HepG2 (cell line): ENCODE measurements at regions not wholly inside any gene's neighbourhood (a gene's known extent, or its start where the extent isn't known, plus 50 kb on each side); places are given as distances from the start of the nearest gene placed in this dataset.

ENCODE experiments used
- ATAC-seq: fragments of 200-7000 bp; cut with Tn5 transposase; 3 replicates; pipeline ENCODE4 v1.9.1; 2020; ENCODE audit warnings: mild to moderate bottlenecking, moderate library complexity
- BruUV-seq: library from RNA; stranded (reverse); fragments of 400-500 nt; replicated peaks from 2 replicates; lab custom pipeline; 2021; lab: Mats Ljungman, UMichigan
- CTCF ChIA-PET: fragments of 300-600 bp; formaldehyde crosslinking; extraction: SDS; loops from one replicate; lab custom pipeline; 2021; ENCODE audit warnings: low total read pairs, inconsistent platforms, low intra/inter-chr PET ratio; lab: Yijun Ruan, JAX
- POLR2A ChIA-PET: fragments of 350-600 bp; sonication (Branson Sonifier 250); formaldehyde crosslinking; loops from one replicate; lab custom pipeline; 2020; ENCODE audit warnings: antibody characterized with exemption, inconsistent platforms; lab: Yijun Ruan, JAX
- DNase-seq: peaks from one replicate; pipeline ENCODE4 v3.0.0-alpha.2; 2015; ENCODE audit warnings: low spot score
- FAIRE-seq: peaks from 3 replicates; lab custom pipeline; 2011; peaks lifted over from hg19 to GRCh38; lab: Jason Lieb, UNC
- H2AFZ ChIP-seq: one replicate; pipeline ENCODE4 v1.6.1; 2011; ENCODE audit warnings: low read length, inconsistent platforms
- H3K27ac ChIP-seq: fragments of 300-600 bp; 3 replicates; pipeline ENCODE4 v1.8.0; 2011; ENCODE audit warnings: mixed run types, mild to moderate bottlenecking, mixed read lengths, low read length, inconsistent platforms; ENCODE audit not compliant: insufficient read depth; ENCODE audit errors: extremely low read length
- H3K27me3 ChIP-seq, 2 experiments: fragments of 200-600 bp in 1 of 2; 2 replicates in 1 of 2; 3 replicates in 1 of 2; pipeline versions ENCODE4 v1.6.0 to v1.8.0; 2011; ENCODE audit warnings: low read length in 2 of 2, mild to moderate bottlenecking in 2 of 2, moderate library complexity in 2 of 2, inconsistent platforms in 1 of 2; ENCODE audit not compliant: insufficient read depth in 2 of 2, control insufficient read depth in 1 of 2
- H3K36me3 ChIP-seq, 2 experiments: fragments of 200-600 bp in 1 of 2; replicated peaks in 1 of 2; 2 replicates in 1 of 2; 3 replicates in 1 of 2; pipeline versions ENCODE4 v1.5.1 to v1.8.0; 2011; ENCODE audit warnings: low read length in 2 of 2, inconsistent platforms in 1 of 2; ENCODE audit not compliant: insufficient read depth in 2 of 2, control insufficient read depth in 1 of 2
- H3K4me1 ChIP-seq: 2 replicates; pipeline ENCODE4 v1.5.1; 2012; ENCODE audit warnings: low read length, inconsistent platforms; ENCODE audit not compliant: insufficient read depth
- H3K4me2 ChIP-seq: 2 replicates; pipeline ENCODE4 v1.6.0; 2011; ENCODE audit warnings: low read depth, low read length, inconsistent platforms
- H3K4me3 ChIP-seq, 3 experiments: fragments of 200-600 bp in 1 of 3; sonication (generic), shearing (Covaris generic) in 1 of 3; replicated peaks in 1 of 3; 2 replicates each; pipeline ENCODE4 v1.5.1; 2011 to 2016; ENCODE audit warnings: low read length in 3 of 3, inconsistent platforms in 2 of 3, low read depth in 2 of 3, mild to moderate bottlenecking in 2 of 3, control low read depth in 1 of 3, mixed read lengths in 1 of 3; ENCODE audit not compliant: insufficient read depth in 1 of 3
- H3K79me2 ChIP-seq: one replicate; pipeline ENCODE4 v1.6.1; 2011; ENCODE audit warnings: low read length, inconsistent platforms; ENCODE audit not compliant: insufficient read depth
- H3K9ac ChIP-seq: 2 replicates; pipeline ENCODE4 v1.6.0; 2011; ENCODE audit warnings: mild to moderate bottlenecking, low read depth, low read length, inconsistent platforms; ENCODE audit not compliant: insufficient read depth
- H3K9me3 ChIP-seq: 2 replicates; pipeline ENCODE4 v1.5.1; 2012; ENCODE audit warnings: mild to moderate bottlenecking, low read length
- H4K20me1 ChIP-seq: 2 replicates; pipeline ENCODE4 v1.6.0; 2011; ENCODE audit warnings: inconsistent platforms, mild to moderate bottlenecking, low read length, moderate library complexity; ENCODE audit not compliant: insufficient read depth
- BCLAF1 ChIP-seq: fragments of 450-650 bp; IDR thresholded peaks from 2 replicates; pipeline ENCODE4 v1.6.1; 2017; ENCODE audit warnings: mild to moderate bottlenecking
- CAMTA2 ChIP-seq: sonication (generic); formaldehyde crosslinking; IDR thresholded peaks from 2 replicates; pipeline ENCODE4 v1.4.0; 2020; ENCODE audit warnings: mild to moderate bottlenecking, missing genetic modification reagents, borderline replicate concordance
- DMAP1 ChIP-seq: IDR thresholded peaks from 2 replicates; pipeline ENCODE4 v1.6.1; 2016
- GATA4 ChIP-seq: sonication (generic); IDR thresholded peaks from 2 replicates; pipeline ENCODE4 v1.6.1; 2016; ENCODE audit warnings: antibody characterized with exemption, low read depth, borderline replicate concordance
- MNT ChIP-seq: fragments of 450-650 bp; IDR thresholded peaks from 2 replicates; pipeline ENCODE4 v1.6.1; 2016
- NFRKB ChIP-seq: fragments of 450-650 bp; IDR thresholded peaks from 2 replicates; pipeline ENCODE4 v1.6.1; 2017
- RAD21 ChIP-seq: fragments of 450-650 bp; formaldehyde crosslinking; IDR thresholded peaks from 2 replicates; pipeline ENCODE4 v1.5.0; 2020; ENCODE audit warnings: mild to moderate bottlenecking
- RXRA ChIP-seq: sonication (generic); formaldehyde crosslinking; IDR thresholded peaks from 2 replicates; pipeline ENCODE4 v1.5.1; 2020; ENCODE audit warnings: missing genetic modification reagents
- SETDB1 ChIP-seq: sonication (generic); formaldehyde crosslinking; IDR thresholded peaks from 2 replicates; pipeline ENCODE4 v1.5.1; 2020; ENCODE audit warnings: missing genetic modification reagents, mild to moderate bottlenecking, borderline replicate concordance
- SYNCRIP ChIP-seq: fragments of 200-400 bp; formaldehyde crosslinking; IDR thresholded peaks from 2 replicates; pipeline ENCODE4 v1.6.1; 2018; ENCODE audit warnings: mild to moderate bottlenecking, low read depth, low read length; ENCODE audit not compliant: insufficient read depth
- TARDBP ChIP-seq: sonication (generic); formaldehyde crosslinking; IDR thresholded peaks from 2 replicates; pipeline ENCODE4 v1.8.0; 2022; ENCODE audit warnings: mild to moderate bottlenecking, missing genetic modification reagents
- TBL1XR1 ChIP-seq: fragments of 150-350 bp; IDR thresholded peaks from 2 replicates; pipeline ENCODE4 v1.6.1; 2014; ENCODE audit warnings: borderline replicate concordance, low read length; ENCODE audit not compliant: partially characterized antibody
- TMF1 ChIP-seq: sonication (generic); formaldehyde crosslinking; IDR thresholded peaks from 2 replicates; pipeline ENCODE4 v1.8.1; 2022; ENCODE audit warnings: low read depth, missing genetic modification reagents
- ZFP37 ChIP-seq: sonication (generic); formaldehyde crosslinking; IDR thresholded peaks from 2 replicates; pipeline ENCODE4 v1.4.0; 2020; ENCODE audit warnings: missing genetic modification reagents, borderline replicate concordance
- ZNF501 ChIP-seq: sonication (generic); formaldehyde crosslinking; IDR thresholded peaks from 2 replicates; pipeline ENCODE4 v1.5.1; 2020; ENCODE audit warnings: mild to moderate bottlenecking, moderate library complexity, missing genetic modification reagents
- ZNF530 ChIP-seq: sonication (generic); formaldehyde crosslinking; IDR thresholded peaks from 2 replicates; pipeline ENCODE4 v1.5.0; 2020; ENCODE audit warnings: low read depth, mild to moderate bottlenecking, missing genetic modification reagents
- ZNF543 ChIP-seq: sonication (generic); formaldehyde crosslinking; IDR thresholded peaks from 2 replicates; pipeline ENCODE4 v1.4.0; 2020; ENCODE audit warnings: mild to moderate bottlenecking, missing genetic modification reagents
- WGBS: methylation state at CpG from one replicate; pipeline ENCODE4 v1.1.6; 2017; ENCODE audit warnings: low lambda C conversion rate; 5-methylcytosine and 5-hydroxymethylcytosine counted together
- in situ Hi-C: cut with HindIII; loops from 2 replicates; pipeline ENCODE4 v1.10.0; 2017; ENCODE audit warnings: low pct_unique_long_range_greater_than_20kb; ENCODE audit not compliant: extremely low pct_ligation_motif_present
- intact Hi-C: fragments of 100-400 bp; cut with micrococcal nuclease; formaldehyde crosslinking; loops from one replicate; pipeline ENCODE4 v1.10.0; 2022; ENCODE audit not compliant: unreplicated experiment
- TF ChIP-seq, protein P1 (sequence below): sonication (generic); formaldehyde crosslinking; IDR thresholded peaks from 2 replicates; pipeline ENCODE4 v1.9.0; 2021; ENCODE audit warnings: missing genetic modification reagents, mild to moderate bottlenecking, borderline replicate concordance

DNA sequence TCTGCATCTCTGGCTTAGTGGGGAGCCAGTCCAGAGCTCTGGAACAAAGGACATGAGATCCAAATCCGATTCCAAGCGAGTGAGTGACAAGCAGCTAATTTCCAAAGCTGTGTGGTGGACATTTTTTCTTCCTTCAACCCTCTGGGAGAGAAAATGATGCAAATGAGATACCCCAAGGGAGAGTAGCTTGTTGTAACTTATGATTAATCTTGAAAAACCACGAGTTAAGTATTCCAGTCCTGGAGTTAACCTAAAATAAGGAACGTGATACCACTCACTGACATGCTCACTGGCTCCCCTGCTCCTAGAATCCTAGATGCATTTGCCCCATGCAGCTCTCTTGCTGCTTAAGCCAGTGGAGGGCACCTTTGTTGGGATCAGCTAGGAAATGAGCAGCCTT lies 116.0 kb upstream of the HABP2 start (continued):
- TF ChIP-seq MNT, result no peak
- TF ChIP-seq BCLAF1, result no peak

DNA sequence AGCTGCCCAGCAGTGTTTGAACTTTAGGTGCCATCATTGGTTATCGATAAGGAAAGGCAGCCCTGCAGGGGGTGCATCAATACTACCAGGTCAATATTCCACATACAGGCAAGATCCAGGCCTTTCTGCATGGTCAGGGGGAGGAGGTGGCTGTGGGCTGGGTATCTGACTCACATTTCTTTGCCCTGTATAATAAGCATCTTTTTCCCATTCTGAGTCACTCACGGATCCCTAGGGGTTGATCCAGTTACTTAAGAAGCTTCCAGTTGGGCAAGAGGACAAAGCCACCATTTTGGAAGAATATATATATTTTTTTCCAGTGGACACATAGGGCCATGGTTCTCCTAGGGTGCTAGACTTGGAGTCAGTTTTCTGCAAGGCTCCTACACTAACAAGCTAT lies 114.2 kb upstream of the HABP2 start:
- no peak overlapping the region for H3K27ac ChIP-seq
- H3K27me3 ChIP-seq, result no peaks in the 10 kb centered on the region; a peak in 1 of 5 replicates
- in situ Hi-C loops (no loop called here), intact Hi-C loops (no loop called here)
- 0% methylated on average over 2 of the region's 2 CpGs for WGBS
- H3K4me2 ChIP-seq, result no peak overlapping the region
- no TSS peak for BruUV-seq
- H3K9me3 ChIP-seq, result no peaks in the 10 kb centered on the region
- ChIA-PET CTCF (no interaction called here), POLR2A (no interaction called here)
- no peak overlapping the region for H2AFZ ChIP-seq
- H4K20me1 ChIP-seq, result no peaks in the 10 kb centered on the region
- no peak for FAIRE-seq
- H3K4me3 ChIP-seq, result no peak overlapping the region
- no peak for ATAC-seq
- H3K36me3 ChIP-seq, result no peaks in the 10 kb centered on the region
- H3K9ac ChIP-seq, result no peak overlapping the region
- peaks cover 9% of the 10 kb centered on the region; the same call in 1 of the 2 replicates for H3K4me1 ChIP-seq
- DNase-seq, result no peak
- H3K79me2 ChIP-seq, result no peaks in the 10 kb centered on the region
- TF ChIP-seq RXRA (no peak), ZNF530 (CRISPR knock-in tag) (no peak), DMAP1 (CRISPR knock-in tag) (no peak), GATA4 (no peak), ZFP37 (CRISPR knock-in tag) (no peak), NFRKB (no peak), SETDB1 (CRISPR knock-in tag) (no peak), TMF1 (no peak), ZNF543 (CRISPR knock-in tag) (no peak), CAMTA2 (CRISPR knock-in tag) (no peak), RAD21 (no peak), ZNF501 (no peak), TARDBP (CRISPR knock-in tag) (no peak), TBL1XR1 (no peak), SYNCRIP (no peak)
- TF ChIP-seq, protein P1, sequence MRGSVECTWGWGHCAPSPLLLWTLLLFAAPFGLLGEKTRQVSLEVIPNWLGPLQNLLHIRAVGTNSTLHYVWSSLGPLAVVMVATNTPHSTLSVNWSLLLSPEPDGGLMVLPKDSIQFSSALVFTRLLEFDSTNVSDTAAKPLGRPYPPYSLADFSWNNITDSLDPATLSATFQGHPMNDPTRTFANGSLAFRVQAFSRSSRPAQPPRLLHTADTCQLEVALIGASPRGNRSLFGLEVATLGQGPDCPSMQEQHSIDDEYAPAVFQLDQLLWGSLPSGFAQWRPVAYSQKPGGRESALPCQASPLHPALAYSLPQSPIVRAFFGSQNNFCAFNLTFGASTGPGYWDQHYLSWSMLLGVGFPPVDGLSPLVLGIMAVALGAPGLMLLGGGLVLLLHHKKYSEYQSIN (CRISPR knock-in tag), result no peak
